Gastrocnemius medialis (tissue), 4 donors: ENCODE measurements at regions not wholly inside any gene's neighbourhood (a gene's known extent, or its start where the extent isn't known, plus 50 kb on each side); places are given as distances from the start of the nearest gene placed in this dataset.

Experiments
- POLR2A ChIP-seq, 2 donors: fragments of 450-650 bp; IDR thresholded peaks; one replicate each; pipeline ENCODE4 v1.6.1; 2017; ENCODE audit warnings: antibody characterized with exemption in 2 of 2, mild to moderate bottlenecking in 2 of 2, moderate library complexity in 2 of 2
- TF ChIP-seq, protein P1 (sequence below), 5 experiments: fragments of 450-650 bp in 3 of 5; fragments of 200-600 bp in 2 of 5; sonication (generic) in 2 of 5; IDR thresholded peaks in 4 of 5; conservative IDR thresholded peaks in 1 of 5; 1 replicate in 4 of 5; 2 replicates in 1 of 5; pipeline ENCODE4 v1.5.1; 2016 to 2019; ENCODE audit warnings: antibody characterized with exemption in 5 of 5, mild to moderate bottlenecking in 3 of 5, moderate library complexity in 3 of 5

- TF ChIP-seq POLR2A (IDR thresholded peaks at IDR 0.05) = no peak
- TF ChIP-seq, protein P1, sequence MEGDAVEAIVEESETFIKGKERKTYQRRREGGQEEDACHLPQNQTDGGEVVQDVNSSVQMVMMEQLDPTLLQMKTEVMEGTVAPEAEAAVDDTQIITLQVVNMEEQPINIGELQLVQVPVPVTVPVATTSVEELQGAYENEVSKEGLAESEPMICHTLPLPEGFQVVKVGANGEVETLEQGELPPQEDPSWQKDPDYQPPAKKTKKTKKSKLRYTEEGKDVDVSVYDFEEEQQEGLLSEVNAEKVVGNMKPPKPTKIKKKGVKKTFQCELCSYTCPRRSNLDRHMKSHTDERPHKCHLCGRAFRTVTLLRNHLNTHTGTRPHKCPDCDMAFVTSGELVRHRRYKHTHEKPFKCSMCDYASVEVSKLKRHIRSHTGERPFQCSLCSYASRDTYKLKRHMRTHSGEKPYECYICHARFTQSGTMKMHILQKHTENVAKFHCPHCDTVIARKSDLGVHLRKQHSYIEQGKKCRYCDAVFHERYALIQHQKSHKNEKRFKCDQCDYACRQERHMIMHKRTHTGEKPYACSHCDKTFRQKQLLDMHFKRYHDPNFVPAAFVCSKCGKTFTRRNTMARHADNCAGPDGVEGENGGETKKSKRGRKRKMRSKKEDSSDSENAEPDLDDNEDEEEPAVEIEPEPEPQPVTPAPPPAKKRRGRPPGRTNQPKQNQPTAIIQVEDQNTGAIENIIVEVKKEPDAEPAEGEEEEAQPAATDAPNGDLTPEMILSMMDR (IDR thresholded peaks at IDR 0.05 in 4 of 5, conservative IDR thresholded peaks at IDR 0.05 in 1 of 5) = no peak
Observed at GRCh38 chr6:99147206-99147605, 199.5 kb upstream of the FBXL4 start.
